CMK (cell line): ENCODE measurements at regions not wholly inside any gene's neighbourhood (a gene's known extent, or its start where the extent isn't known, plus 50 kb on each side); places are given as distances from the start of the nearest gene placed in this dataset.

ENCODE experiments used
- DNase-seq: peaks from one replicate; pipeline ENCODE4 v3.0.0-alpha.2; 2010; ENCODE audit warnings: low read depth

DNA sequence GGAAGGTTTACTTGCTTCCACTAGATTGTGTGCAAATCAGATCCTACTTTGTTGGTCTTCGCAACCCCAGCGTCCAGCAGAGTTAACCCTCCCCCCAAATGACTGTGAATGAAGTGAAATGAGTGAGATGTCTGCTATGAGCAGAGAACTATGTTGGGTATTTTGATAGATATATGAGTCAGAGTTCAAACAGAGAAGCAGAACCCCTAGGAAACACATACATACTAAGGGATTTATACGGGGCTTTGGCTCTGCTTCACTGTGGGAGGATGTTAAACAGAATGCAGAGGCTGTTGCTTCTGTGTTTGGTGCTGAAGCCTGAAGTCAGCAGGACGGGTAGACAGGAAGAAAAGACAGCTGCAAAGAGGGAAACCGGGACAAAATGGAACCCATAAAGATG lies 197.0 kb downstream of the MZT1 start:
- DNase-seq: no peak

DNA sequence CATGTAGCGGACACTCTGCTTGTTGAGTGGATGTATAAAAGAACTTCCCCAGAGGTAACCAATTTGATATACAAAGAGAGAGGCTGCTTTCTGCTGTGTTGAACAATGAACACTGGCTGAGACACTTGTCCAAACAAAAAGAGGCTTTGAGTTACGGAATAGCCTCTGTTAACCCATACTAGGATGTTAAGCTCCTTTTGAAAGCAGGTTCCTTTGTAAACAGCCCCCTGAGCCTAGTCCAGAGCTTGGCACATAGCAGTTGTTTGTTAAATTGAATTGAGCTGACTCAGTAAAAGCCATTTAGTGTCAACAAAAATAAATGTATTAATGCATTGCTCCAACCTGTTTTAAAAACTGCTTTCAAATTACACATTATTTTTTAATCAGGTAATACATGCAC lies 200.1 kb downstream of the MZT1 start:
- DNase-seq: no peak

DNA sequence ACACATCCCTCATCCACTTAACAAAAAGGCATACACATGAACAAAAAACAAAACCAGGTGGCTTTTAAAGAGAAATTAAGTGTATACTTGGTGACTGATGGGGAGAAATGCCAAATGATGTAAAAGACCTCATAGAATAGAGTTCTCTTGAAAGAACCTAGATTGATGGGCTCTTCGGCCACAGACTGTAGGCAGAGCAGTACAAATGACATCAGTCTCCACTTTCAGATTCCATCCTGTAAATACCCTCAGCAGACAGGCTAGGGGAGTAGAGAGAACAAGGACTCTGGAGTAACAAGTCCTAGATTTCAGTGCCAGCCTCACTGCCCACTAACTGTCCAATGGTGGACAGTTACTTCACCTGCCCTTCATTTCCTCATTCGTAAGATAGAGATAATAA lies 203.8 kb downstream of the MZT1 start:
- no peak for DNase-seq

DNA sequence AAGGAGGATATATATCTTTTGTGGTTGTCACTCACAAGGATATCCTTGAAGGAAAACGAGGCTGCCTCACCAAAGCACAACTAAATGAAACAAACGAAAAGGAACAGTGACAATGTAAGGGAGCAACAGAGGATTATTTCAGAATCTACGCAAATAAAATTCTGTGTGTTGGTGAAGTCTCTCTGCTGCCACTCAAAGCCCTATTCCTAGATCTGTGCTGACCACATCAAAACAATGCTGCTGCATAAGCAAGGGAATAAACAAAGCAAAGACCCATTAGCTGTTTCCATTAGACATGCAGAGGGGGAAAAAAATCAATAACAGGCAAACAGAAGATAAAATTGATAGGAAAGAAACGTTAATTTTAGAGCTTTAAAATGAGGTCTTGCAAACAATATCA lies 204.4 kb downstream of the MZT1 start:
- no peak for DNase-seq

DNA sequence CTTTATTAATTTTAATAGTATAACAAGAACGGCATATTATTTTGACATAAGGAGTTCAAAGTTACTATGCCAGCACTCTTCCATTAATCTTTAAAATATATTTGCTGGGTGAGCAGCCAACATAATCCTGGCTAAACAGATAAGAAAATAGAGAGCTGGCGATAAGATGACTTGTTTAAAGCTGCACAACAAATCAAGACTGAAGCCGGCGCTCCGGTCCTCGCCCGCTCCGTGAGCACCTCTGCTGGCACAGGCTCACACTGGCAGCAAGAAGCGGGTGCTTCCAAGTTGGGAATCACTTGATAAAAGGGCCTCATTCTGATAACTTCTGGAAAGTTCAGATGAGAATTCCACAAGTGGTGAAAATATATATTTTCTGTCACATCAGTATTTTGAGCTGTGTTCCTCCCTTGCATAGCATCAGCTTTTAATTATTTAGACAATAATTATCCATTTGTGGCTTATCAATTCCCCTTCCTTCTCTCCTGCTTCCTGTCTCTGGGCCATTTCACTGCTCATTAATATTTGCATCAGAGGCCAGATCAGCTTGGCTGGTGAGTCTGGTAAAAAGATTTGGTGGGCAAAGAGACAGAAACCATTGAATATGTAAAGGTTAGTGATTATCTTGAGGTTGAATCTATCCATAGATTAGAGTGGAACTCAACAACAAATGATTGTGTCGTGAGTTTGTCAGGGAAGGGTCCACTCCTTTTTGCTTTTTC lies 205.3 kb downstream of the MZT1 start:
- no peak for DNase-seq

DNA sequence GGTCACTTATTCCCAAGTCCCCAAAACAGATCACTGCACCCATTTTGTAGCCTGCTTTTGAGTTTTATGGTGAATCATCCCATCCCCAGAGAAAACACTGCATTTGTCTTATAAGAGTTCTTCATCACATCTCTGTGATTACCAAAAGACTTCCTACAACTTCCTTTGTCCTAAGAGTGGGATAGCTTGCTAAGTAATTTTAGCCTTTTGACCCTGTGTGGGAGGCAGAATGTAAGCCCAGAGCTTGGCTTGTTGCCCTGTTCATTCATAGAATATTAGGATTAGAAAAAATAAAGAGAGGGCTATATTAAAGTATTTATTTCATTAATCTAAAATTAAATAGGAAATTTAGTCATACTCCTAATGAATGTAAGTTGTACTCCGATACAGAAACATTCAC lies 213.3 kb downstream of the MZT1 start:
- no peak for DNase-seq

DNA sequence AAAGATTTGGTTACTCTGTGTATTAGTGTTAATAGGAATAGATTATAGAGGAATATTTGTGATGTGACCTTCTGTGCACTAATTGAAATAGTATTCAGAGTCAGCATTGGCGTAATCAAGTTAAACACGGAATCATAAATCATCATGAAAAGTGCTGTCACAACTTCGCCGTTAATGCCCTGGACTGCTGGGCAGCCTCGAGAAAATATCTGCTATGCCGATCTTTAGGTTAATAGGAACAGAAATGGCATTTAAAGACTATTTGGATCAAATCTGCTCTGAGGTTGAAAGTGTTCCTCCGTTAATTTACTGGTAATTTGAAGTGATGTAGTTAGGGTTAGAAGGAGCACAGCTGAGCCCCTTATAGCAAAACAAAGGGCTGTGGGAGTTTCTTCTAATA lies 219.0 kb downstream of the MZT1 start:
- DNase-seq: no peak

DNA sequence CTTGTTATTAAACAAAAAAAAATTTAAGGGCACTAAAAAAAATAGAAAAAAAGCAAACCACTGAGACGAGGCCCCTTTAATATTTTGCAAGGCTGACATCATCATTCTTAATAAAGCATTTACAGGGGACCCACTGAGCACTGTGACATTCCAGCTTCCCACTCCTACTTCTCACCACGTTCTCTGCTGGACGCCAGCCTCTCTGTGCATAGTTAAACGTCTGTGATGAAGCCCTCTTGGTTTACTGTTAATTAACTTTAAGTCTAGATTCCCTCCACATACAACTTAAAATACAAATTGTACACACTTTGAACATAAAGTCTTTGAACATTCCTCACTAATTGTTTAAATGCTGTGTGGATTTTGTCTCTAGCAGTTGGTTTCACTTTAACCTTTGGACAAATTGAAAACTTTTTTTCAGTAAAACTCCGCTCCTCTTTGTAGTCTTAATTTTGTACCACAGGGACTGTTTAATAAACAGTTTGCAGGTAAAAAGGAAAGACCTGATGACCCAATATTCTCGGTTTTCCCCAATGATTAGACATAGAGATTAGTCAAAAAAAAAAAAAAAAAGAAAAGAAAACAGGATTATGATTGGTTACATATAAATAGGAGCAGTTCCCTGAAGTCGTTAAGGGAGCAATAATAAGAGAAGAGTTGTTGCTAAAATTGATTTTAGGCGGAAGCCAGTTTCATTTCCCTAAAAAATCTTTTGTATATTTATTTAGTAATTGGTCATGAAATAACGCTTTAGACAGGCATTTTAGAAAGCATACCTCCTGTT lies 219.8 kb downstream of the MZT1 start:
- DNase-seq: no peak

DNA sequence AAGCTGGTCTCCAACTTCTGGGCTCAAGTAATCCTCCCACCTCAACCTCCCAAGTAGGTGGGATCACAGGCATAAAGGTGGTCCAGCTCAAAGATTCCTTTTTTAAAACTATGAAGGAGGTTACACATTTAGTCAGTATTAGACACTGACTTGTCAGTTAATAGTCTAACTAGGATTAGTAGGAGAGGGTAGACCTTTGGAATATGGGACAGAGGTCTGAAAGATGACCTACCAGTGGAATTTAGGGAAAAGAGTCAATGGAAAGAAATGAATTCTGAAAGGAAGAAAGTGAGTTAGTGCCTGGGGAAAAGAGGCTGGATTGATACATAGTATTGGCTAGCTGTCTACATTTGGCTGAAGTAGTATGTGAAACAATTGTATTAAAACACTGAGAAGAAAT lies 220.7 kb downstream of the MZT1 start:
- no peak for DNase-seq

DNA sequence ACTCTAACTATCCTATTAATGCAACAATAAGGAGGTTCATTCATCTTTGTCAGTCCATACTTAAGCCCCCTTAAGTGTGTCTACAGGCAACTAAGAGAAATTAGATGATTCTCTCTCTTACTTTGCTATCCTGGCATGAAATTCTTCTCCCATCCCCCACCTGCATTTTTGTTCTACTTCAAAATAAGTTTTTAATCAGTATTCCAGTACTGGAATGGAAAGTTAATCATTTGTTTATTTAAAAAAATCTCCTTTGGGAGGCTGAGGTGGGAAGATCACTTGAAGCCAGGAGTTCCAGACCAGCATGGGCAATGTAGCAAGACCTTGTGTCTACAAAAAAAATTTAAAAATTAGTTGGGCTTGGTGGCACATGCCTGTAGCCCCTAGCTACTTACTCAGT lies 222.1 kb downstream of the MZT1 start:
- DNase-seq: no peak

DNA sequence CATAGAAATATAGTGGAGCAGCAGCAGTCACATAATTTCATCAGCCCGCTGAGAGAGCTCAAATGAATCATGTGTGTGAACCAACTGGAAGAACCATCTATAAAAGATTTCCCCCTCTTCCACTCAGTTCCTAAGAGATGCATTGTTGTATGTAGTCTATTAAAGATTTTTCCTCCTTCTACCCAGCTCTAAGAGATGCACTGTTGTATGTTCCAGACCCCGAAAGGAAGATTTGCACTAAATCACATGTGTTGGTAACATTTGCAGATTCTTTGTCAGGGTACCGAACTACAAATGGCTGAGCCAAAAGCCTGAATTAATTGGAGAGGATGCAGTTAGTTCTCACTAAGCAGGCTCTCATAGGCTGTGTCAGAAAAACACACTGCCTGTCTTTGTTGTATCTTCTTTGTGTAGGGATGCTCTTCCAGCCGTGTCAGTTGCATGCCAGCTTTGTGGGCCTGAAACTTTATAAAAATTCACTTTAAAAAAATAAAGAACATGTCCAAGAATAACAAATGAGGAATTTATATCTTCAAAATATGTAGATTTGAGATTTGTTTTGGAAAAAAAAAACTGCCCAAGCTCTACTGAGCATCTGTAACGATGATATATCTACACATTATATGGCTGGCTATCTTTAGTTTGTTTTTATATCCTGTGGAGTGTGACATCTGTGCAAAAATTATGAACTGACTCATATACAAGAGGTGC lies 223.1 kb downstream of the MZT1 start:
- no peak for DNase-seq

DNA sequence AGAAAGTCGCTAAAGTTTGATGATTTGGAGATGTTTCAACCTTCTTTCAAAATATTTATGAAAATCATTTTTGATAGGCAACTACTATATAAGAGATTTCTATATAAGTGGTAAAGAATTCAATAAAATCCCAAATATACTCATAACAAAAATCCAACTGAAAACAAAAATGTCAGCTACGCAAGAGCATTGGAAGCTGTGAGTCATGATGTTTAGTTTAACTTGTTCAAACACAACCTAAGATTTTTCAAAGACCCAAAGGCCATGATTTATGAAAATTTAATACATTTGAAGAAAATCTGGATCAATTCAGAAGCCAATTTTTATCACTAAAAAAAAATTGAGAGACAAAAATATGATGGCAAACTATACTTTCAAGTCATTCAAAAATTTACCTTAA lies 226.6 kb downstream of the MZT1 start:
- DNase-seq: no peak

DNA sequence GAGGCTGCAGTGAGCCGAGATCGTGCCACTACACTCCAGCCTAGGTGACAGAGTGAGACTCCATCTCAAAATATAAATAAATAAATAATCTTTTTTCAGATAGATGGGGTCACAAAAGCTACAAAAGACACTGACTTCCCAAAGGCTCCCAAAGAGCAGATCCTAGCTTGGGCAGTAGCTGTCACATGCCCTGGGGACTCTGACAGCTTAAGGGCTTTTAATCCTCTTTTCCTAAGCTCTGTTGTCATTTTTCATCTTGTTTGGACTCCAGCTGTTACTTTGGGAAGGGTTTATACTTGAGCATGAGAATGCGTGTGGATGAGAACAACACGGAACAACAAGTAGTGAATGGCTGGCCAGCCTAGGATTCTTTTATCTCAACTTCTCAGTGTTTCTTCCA lies 231.7 kb downstream of the MZT1 start:
- DNase-seq: no peak

DNA sequence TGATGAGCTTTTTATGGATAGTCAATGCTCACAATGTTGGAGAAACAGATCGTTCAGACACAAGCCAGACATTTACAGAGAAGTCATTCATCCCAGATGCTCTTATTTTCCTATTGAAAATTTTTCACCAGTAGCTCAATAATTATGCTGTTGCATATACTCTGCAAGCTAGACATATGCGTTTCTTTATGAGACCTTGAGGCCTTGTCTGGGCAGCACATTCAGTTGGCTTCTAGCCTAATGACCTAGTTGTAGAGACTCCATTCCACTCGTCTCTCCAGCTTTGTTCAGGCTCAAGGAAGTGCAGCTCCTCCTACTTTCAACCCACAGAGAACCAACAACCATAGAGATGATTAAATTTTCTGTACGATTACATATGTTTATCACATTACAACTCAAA lies 237.7 kb downstream of the MZT1 start:
- no peak for DNase-seq

DNA sequence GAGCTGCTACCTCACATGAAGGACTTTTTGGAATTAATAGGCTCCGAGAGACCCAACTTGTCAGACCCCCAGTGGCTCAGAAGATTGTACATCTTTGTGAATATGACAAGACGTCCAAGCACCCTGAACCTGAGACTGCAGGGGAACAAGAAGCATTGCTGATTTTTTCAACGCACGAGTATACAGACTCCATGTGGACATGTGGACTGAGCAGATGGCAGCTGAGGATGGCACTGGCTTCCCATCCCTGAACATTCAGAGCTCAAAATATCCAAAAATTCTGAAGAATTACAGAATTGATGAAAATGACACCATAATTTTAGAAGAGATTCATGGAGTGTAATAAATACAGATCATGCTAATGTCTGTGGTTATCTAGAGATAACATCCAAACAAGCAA lies 254.1 kb downstream of the MZT1 start:
- DNase-seq: no peak

DNA sequence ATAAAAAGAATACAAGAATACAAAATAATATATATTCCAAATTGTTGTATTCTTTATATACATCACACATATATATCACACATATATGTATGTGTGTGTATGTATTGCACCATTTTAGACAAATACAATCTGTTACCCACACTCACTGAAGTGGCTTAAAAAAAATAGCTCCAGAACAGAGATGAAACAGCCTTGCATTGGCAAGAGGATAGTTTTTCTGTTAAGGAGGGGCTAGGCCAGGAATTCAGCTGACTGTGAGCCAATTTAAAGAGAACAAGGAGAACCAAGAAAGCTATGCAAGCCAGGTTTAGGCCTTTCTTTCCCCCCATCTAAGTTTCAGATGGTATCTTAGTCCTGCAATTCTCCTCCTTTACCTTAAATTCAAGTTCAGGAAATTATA lies 257.5 kb downstream of the MZT1 start:
- no peak for DNase-seq

DNA sequence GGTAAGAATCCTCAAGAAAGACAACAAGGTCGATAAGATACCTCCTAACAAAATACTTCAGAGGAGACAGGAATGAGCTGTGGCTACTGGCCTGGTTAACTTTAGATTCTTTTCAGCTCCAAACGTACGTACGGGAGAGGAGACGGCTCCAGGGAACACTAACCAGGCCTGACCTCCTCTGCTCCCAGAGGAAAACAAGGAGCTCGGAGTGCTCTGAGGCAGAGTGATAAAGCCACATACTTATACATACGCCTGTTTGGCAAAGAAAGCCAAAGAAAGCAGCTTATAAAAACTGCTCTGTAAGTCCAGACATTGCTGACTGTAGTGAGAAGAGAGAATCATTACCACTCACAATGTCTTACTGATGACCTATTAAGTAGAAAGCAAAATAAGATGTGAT lies 263.9 kb downstream of the MZT1 start:
- DNase-seq: no peak

DNA sequence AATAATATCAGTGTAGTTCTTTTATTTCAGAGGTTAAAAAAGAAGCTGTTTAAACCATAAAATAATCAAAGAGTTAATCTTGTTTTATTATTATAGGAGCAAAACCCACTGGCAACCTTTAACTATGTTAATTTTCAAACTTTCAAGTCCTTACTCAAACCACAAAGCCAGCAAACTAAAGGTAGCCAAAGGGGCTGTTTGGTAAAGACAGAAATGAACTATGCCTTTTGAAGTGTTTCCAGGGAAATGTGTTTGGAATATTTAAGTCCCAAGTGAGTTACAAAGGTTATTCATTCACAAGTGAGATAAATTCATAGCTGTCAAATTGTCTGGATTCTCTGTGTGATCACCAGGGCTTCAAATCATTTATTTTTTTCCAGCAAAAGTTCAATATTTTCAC lies 264.7 kb downstream of the MZT1 start:
- no peak for DNase-seq

DNA sequence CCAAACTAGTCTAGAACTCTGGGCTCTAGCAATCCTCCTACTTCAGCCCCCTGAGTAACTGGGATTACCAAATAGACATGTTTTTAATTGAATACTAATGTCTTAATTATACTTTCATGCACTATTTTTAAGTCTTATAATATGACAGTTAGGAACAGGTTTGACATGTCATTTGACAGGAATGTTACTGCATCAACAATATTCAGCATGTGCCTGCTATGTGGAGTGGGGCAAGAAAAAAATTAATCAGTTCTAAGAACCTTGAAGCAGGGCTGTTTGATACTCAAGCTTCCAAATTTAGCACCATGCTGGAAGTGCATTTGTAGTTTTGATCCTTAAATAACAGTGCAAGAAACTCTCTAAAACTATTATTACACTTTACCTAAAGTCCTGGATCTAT lies 265.3 kb downstream of the MZT1 start:
- no peak for DNase-seq

DNA sequence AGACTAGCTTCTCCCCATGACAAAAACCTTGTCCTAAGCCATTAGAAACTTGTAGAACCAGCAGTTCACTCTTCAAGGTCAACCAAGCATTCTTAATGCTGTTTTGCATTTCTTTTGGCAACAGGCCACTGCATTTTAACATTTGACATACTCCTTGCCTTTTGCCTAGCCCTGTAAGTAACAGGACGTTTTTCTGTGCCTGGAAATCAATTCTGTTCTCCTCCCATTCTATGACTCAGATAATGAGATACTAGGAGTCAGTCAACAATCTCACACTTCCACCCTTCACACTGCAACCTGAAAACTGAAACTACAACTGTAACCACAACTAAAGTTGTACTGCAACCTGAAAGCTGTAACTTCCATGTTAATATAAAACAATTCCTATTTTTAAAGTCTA lies 268.7 kb downstream of the MZT1 start:
- no peak for DNase-seq

DNA sequence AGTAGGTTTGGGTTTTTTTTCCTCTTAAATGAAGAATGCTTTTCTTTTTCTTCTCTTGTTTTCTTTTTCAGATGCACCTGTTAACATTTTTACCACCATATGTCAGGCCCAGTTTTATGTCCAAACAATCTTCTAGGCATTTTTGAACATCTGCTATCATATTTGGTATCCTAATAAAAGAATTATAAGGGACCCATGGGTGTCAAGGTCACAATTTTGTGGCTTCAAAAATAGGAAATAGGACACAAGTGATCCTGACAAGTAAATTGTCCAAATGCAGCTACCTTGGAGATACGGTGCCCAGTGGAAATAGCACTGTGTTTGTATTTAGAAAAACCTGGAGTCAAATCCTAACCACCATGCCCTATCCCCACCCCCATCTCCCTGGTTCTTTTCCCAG lies 270.3 kb downstream of the MZT1 start:
- no peak for DNase-seq

DNA sequence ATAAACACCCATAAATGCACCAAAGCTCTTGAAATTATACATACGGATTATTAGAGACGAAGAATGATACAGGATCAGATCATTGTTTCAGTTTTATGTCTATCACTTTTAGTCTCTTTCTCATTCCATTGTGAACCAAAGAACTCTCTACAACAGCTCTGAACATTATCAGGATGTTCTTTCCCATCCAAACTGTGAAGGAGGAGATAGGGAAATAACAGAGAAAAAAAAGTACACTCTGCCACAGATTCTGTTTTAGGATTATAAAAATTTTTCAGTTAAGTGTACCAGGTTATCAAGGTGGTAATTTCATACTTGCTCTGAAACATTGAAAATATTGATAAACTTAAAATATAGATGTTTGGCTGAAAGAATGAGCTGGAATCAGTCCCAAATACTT lies 270.9 kb downstream of the MZT1 start:
- no peak for DNase-seq

DNA sequence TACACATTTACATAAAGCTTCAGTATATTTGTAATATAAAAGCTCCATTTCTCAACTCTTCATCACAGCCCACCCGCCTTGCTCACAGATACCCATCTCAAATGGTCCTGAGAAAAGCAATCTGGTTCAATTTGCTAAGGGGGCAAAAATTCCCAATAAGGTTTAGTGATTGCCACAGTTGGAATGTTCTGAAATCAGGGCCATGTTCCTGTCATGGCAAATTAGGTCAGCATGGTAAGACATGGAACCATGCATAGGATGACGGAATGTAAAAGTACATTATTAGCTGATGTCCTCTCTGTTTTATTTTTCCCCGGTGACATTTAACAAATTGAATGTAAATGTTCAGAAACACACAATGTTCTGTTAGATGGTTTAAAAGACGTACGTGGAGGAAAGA lies 274.3 kb downstream of the MZT1 start:
- no peak for DNase-seq
